NT2/D1 (cell line): ENCODE measurements at regions not wholly inside any gene's neighbourhood (a gene's known extent, or its start where the extent isn't known, plus 50 kb on each side); places are given as distances from the start of the nearest gene placed in this dataset.

Experiments
- YY1 ChIP-seq: IDR thresholded peaks from 2 replicates; pipeline ENCODE4 v1.6.1; 2011; ENCODE audit not compliant: insufficient read length, insufficient read depth
- ZNF274 ChIP-seq: IDR thresholded peaks from 2 replicates; pipeline ENCODE4 v1.6.1; 2011; ENCODE audit warnings: mild to moderate bottlenecking, low read depth, low read length

- no peak for TF ChIP-seq ZNF274
- no peak for TF ChIP-seq YY1
Observed at GRCh38 chr6:167540796-167541195, 215.9 kb downstream of the TTLL2 start.
